ENCODE measurements at regions not wholly inside any gene's neighbourhood (a gene's known extent, or its start where the extent isn't known, plus 50 kb on each side); places are given as distances from the start of the nearest gene placed in this dataset.

GRCh38 chr5:8828596-8829322 is 717.1 kb downstream of the SEMA5A start:
- Histone ChIP-seq H3K4me3 (no peak overlapping the region), H3K9me3 (no peaks in the 10 kb centered on the region), H3K4me1 (ENCODE audit: low read depth) (no peaks in the 10 kb centered on the region), H3K36me3 (ENCODE audit: low read depth) (no peaks in the 10 kb centered on the region)
- ATAC-seq = no peak
- DNase-seq = no peak
- TF ChIP-seq CTCF (IDR thresholded peaks at IDR 0.05) = no peak
- intact Hi-C loops (cut with DNase I, micrococcal nuclease) = no loop called here

- peak; percentile 40 for ATAC-seq
- Histone ChIP-seq H3K36me3 (ENCODE audit: low read depth) (no peaks in the 10 kb centered on the region), H3K4me1 (ENCODE audit: low read depth) (no peaks in the 10 kb centered on the region), H3K4me3 (no peak overlapping the region), H3K9me3 (no peaks in the 10 kb centered on the region)
- no peak for DNase-seq
- TF ChIP-seq CTCF (IDR thresholded peaks at IDR 0.05) = no peak
- intact Hi-C loops (cut with DNase I, micrococcal nuclease) = no loop called here
These were observed 716.4 kb downstream of the SEMA5A start for GRCh38 chr5:8829323-8830029.

GRCh38 chr5:8831251-8831650 is 714.6 kb downstream of the SEMA5A start:
- Histone ChIP-seq H3K36me3 (ENCODE audit: low read depth) (no peaks in the 10 kb centered on the region), H3K4me1 (ENCODE audit: low read depth) (no peaks in the 10 kb centered on the region), H3K9me3 (no peaks in the 10 kb centered on the region), H3K4me3 (no peak overlapping the region)
- peak; percentile 49 for ATAC-seq
- TF ChIP-seq CTCF (IDR thresholded peaks at IDR 0.05) = no peak
- no peak for DNase-seq
- intact Hi-C loops (cut with DNase I, micrococcal nuclease) = no loop called here

GRCh38 chr5:8831854-8832253 is 714.0 kb downstream of the SEMA5A start:
- no peak for DNase-seq

GRCh38 chr5:8839361-8840055 is 706.4 kb downstream of the SEMA5A start:
- H3K36me3 ChIP-seq (ENCODE audit: low read depth) = no peaks in the 10 kb centered on the region
- no peak for TF ChIP-seq CTCF (IDR thresholded peaks at IDR 0.05)
- intact Hi-C loops (cut with DNase I, micrococcal nuclease) = no loop called here
- DNase-seq = no peak
- peaks cover 3% of the 10 kb centered on the region for H3K9me3 ChIP-seq
- no peak for ATAC-seq
- H3K4me1 ChIP-seq (ENCODE audit: low read depth) = no peaks in the 10 kb centered on the region
- no peak overlapping the region for H3K4me3 ChIP-seq

More at GRCh38 chr5:8831854-8832253, 714.0 kb downstream of the SEMA5A start:
- Histone ChIP-seq H3K4me1 (ENCODE audit: low read depth) (no peaks in the 10 kb centered on the region), H3K4me3 (no peak overlapping the region), H3K9me3 (no peaks in the 10 kb centered on the region), H3K36me3 (ENCODE audit: low read depth) (no peaks in the 10 kb centered on the region)
- TF ChIP-seq CTCF (IDR thresholded peaks at IDR 0.05) = no peak
- intact Hi-C loops (cut with DNase I, micrococcal nuclease) = no loop called here
- no peak for ATAC-seq

Data from mucosa of descending colon (tissue), 3 donors.